H1 (cell line): ENCODE measurements at regions not wholly inside any gene's neighbourhood (a gene's known extent, or its start where the extent isn't known, plus 50 kb on each side); places are given as distances from the start of the nearest gene placed in this dataset.

Experiments used
- ASH2L ChIP-seq: fragments of 200-600, 300-600 bp; sonication (generic); IDR thresholded peaks from one replicate; pipeline ENCODE4 v1.7.1; 2017; ENCODE audit warnings: low read length
- BACH1 ChIP-seq: IDR thresholded peaks from 2 replicates; pipeline ENCODE4 v1.6.1; 2012; ENCODE audit warnings: low read length, improper control_type of control experiment
- CHD2 ChIP-seq: IDR thresholded peaks from 2 replicates; pipeline ENCODE4 v1.6.1; 2012; ENCODE audit warnings: low read length, improper control_type of control experiment
- CHD7 ChIP-seq: fragments of 300-600 bp; sonication (generic); IDR thresholded peaks from 2 replicates; pipeline ENCODE4 v1.7.1; 2012; ENCODE audit warnings: low read length, moderate library complexity, mild to moderate bottlenecking, inconsistent platforms; ENCODE audit not compliant: insufficient replicate concordance
- EZH2 ChIP-seq: fragments of 200-600 bp; sonication (generic); IDR thresholded peaks from 2 replicates; pipeline ENCODE4 v1.7.1; 2012; ENCODE audit warnings: low read depth, mild to moderate bottlenecking, moderate library complexity, low read length, inconsistent platforms; ENCODE audit not compliant: severe bottlenecking
- MAFK ChIP-seq: IDR thresholded peaks from 2 replicates; pipeline ENCODE4 v1.6.1; 2012; ENCODE audit warnings: low read depth, mild to moderate bottlenecking, improper control_type of control experiment, low read length
- NRF1 ChIP-seq: IDR thresholded peaks from 2 replicates; pipeline ENCODE4 v1.6.1; 2011; ENCODE audit warnings: mild to moderate bottlenecking, low read depth, low read length, improper control_type of control experiment
- POLR2A ChIP-seq, 2 experiments: IDR thresholded peaks; 1 replicate in 1 of 2; 2 replicates in 1 of 2; pipeline ENCODE4 v1.6.1; 2011; ENCODE audit warnings: low read depth in 2 of 2, low read length in 2 of 2, mild to moderate bottlenecking in 2 of 2; ENCODE audit errors: control extremely low read depth in 1 of 2
- RFX5 ChIP-seq: IDR thresholded peaks from 2 replicates; pipeline ENCODE4 v1.6.1; 2011; ENCODE audit warnings: low read depth, low read length, improper control_type of control experiment, borderline replicate concordance
- SIRT6 ChIP-seq: IDR thresholded peaks from one replicate; pipeline ENCODE4 v1.7.1; 2012; ENCODE audit warnings: low read length, inconsistent platforms
- SP4 ChIP-seq: IDR thresholded peaks from 2 replicates; pipeline ENCODE4 v1.6.1; 2012; ENCODE audit warnings: low read length, inconsistent platforms
- USF2 ChIP-seq: IDR thresholded peaks from 2 replicates; pipeline ENCODE4 v1.6.1; 2011; ENCODE audit warnings: low read length, improper control_type of control experiment
- ZNF274 ChIP-seq: IDR thresholded peaks from 2 replicates; pipeline ENCODE4 v1.7.0; 2012; ENCODE audit warnings: low read length, borderline replicate concordance; ENCODE audit errors: extremely low read depth

GRCh38 chr3:163213838-163214237, 1717.2 kb downstream of the OTOL1 start (continued):
- TF ChIP-seq CHD7 (no peak), BACH1 (no peak), USF2 (no peak), SIRT6 (no peak), NRF1 (no peak), EZH2 (no peak), RFX5 (no peak), CHD2 (no peak), ASH2L (no peak), POLR2A (IDR thresholded peaks at IDR 0.05; ENCODE audit: control extremely low read depth in 1 of 2, low read depth in 2 of 2, low read length in 2 of 2) (no peak), ZNF274 (no peak), MAFK (no peak), SP4 (no peak)
